Cardiac muscle cell (in vitro differentiated cells and primary cell): ENCODE measurements at regions not wholly inside any gene's neighbourhood (a gene's known extent, or its start where the extent isn't known, plus 50 kb on each side); places are given as distances from the start of the nearest gene placed in this dataset.
A peak's percentile ranks its signal among the peaks of the same experiment; 100 is the strongest.

Source experiments
- DNase-seq, 2 donors: peaks; one replicate each; pipeline versions ENCODE4 v3.0.0 to v3.0.0-alpha.2; 2010 to 2017; ENCODE audit warnings: low read depth in 1 of 2, low spot score in 1 of 2
- H3K27ac ChIP-seq: fragments of 200-600 bp; sonication (generic); 2 replicates; pipeline ENCODE4 v1.5.1; 2016
- H3K27me3 ChIP-seq: fragments of 200-600 bp; sonication (generic); 2 replicates; pipeline ENCODE4 v1.6.0; 2016; ENCODE audit warnings: control low read depth
- H3K36me3 ChIP-seq: fragments of 200-600 bp; sonication (generic); 2 replicates; pipeline ENCODE4 v1.5.1; 2016; ENCODE audit warnings: control low read depth
- H3K4me1 ChIP-seq: fragments of 200-600 bp; sonication (generic); 2 replicates; pipeline ENCODE4 v1.8.1; 2017; ENCODE audit warnings: low read depth, mild to moderate bottlenecking, mixed run types
- H3K4me3 ChIP-seq: fragments of 200-600 bp; sonication (generic); 2 replicates; pipeline ENCODE4 v1.5.1; 2016; ENCODE audit warnings: mild to moderate bottlenecking
- H3K9me3 ChIP-seq: fragments of 200-600 bp; sonication (generic); 2 replicates; pipeline ENCODE4 v1.5.1; 2017; ENCODE audit warnings: low read depth, mild to moderate bottlenecking, control low read depth
- TF ChIP-seq, protein P1 (sequence below): IDR thresholded peaks from 2 replicates; pipeline ENCODE4 v1.5.1; 2012; ENCODE audit warnings: low read depth, mild to moderate bottlenecking, low read length

DNA sequence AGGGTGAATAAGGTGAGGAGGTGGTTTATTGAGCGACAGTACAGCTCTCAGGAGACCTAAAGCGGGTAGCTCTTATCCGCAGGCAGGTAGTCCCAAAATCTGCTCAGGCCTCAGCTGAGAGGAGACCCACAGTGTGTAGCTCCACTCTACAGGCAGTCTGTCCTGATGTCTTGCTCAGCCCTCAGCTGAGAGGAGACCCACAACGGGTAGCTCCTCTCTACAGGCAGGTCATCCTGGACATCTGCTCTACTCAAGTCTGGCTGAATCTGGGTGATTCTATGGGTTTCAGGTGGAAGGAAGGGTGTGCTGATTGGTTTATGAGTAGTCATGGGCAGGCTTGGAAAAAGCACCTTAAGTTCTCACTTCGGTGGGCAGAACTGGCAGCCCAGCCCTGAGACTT, 55.6 kb upstream of the ABCB5 start:
- TF ChIP-seq, protein P1, sequence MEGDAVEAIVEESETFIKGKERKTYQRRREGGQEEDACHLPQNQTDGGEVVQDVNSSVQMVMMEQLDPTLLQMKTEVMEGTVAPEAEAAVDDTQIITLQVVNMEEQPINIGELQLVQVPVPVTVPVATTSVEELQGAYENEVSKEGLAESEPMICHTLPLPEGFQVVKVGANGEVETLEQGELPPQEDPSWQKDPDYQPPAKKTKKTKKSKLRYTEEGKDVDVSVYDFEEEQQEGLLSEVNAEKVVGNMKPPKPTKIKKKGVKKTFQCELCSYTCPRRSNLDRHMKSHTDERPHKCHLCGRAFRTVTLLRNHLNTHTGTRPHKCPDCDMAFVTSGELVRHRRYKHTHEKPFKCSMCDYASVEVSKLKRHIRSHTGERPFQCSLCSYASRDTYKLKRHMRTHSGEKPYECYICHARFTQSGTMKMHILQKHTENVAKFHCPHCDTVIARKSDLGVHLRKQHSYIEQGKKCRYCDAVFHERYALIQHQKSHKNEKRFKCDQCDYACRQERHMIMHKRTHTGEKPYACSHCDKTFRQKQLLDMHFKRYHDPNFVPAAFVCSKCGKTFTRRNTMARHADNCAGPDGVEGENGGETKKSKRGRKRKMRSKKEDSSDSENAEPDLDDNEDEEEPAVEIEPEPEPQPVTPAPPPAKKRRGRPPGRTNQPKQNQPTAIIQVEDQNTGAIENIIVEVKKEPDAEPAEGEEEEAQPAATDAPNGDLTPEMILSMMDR: no peak
- H3K27me3 ChIP-seq: no peaks in the 10 kb centered on the region
- H3K4me3 ChIP-seq: no peak overlapping the region
- H3K4me1 ChIP-seq: no peaks in the 10 kb centered on the region
- no peaks in the 10 kb centered on the region for H3K36me3 ChIP-seq
- H3K9me3 ChIP-seq: no peaks in the 10 kb centered on the region
- no peak overlapping the region for H3K27ac ChIP-seq
- no peak for DNase-seq

- TF ChIP-seq, protein P1: no peak
- DNase-seq: no peak
- no peaks in the 10 kb centered on the region for H3K9me3 ChIP-seq
Measured at GRCh38 chr7:20560325-20561180, 54.9 kb upstream of the ABCB5 start.

DNA sequence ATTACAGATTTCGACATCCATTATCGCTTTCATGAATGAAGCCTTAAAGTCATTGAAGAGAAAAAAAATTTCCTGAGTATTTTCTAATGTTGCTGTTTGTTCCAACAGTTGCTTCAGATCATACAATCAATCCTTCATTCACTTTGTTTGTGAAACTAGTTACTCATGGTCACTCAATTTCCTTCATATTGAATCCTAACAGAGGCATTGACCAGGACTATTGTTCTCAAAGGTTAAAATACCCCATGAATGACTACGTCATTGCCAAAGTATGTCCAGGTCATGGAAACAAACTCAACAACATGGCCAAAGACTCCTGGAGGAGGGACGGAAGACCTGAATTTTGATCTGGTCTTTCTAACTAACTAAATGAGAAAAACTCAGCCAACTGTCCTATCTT, 54.0 kb upstream of the ABCB5 start:
- H3K36me3 ChIP-seq: no peaks in the 10 kb centered on the region
- H3K9me3 ChIP-seq: no peaks in the 10 kb centered on the region
- TF ChIP-seq, protein P1: no peak
- H3K27ac ChIP-seq: no peak overlapping the region
- no peak overlapping the region for H3K4me3 ChIP-seq
- no peaks in the 10 kb centered on the region for H3K4me1 ChIP-seq
- DNase-seq: peak in 1 of 2 donors; percentile 20
- H3K27me3 ChIP-seq: no peaks in the 10 kb centered on the region

More at GRCh38 chr7:20560325-20561180, 54.9 kb upstream of the ABCB5 start:
- Histone ChIP-seq H3K4me1 (no peaks in the 10 kb centered on the region), H3K27ac (no peak overlapping the region), H3K4me3 (no peak overlapping the region), H3K36me3 (no peaks in the 10 kb centered on the region), H3K27me3 (no peaks in the 10 kb centered on the region)

GRCh38 chr7:20561908-20562307, 53.6 kb upstream of the ABCB5 start:
- DNase-seq: peak in 1 of 2 donors; percentile 19
- Histone ChIP-seq H3K36me3 (no peaks in the 10 kb centered on the region), H3K9me3 (no peaks in the 10 kb centered on the region), H3K4me3 (no peak overlapping the region), H3K27ac (no peak overlapping the region), H3K27me3 (no peaks in the 10 kb centered on the region), H3K4me1 (no peaks in the 10 kb centered on the region)
- TF ChIP-seq, protein P1: no peak

GRCh38 chr7:20562461-20562860, 53.0 kb upstream of the ABCB5 start:
- Histone ChIP-seq H3K4me1 (no peaks in the 10 kb centered on the region), H3K27me3 (no peaks in the 10 kb centered on the region), H3K36me3 (no peaks in the 10 kb centered on the region), H3K9me3 (no peaks in the 10 kb centered on the region), H3K27ac (no peak overlapping the region), H3K4me3 (no peak overlapping the region)
- TF ChIP-seq, protein P1: no peak
- DNase-seq: no peak
